ENCODE measurements at regions not wholly inside any gene's neighbourhood (a gene's known extent, or its start where the extent isn't known, plus 50 kb on each side); places are given as distances from the start of the nearest gene placed in this dataset.

DNA sequence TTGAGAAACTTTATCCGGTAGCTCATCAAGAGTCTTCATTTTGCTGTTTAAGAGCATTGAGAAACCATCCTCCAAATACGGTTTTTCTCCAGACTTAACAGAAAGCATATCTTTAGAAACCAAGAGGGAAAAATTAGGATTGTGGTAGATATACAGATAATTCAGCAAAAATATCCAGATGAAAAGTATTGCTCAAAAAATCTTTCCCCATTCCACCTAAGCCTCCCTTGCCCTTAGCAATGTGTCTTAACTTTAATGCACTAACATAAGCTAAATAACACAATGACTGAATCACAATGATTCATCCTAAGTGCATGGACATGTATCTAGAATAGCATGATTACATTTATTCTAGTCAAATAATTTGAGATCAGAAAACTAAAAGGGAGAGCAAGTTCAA lies 130.3 kb upstream of the TARS1 start:
- 91% methylated on average over 2 of the region's 2 CpGs for WGBS (ENCODE audit: missing lambda C conversion rate)
- DNase-seq (ENCODE audit: low read depth in 1 of 2, low spot score in 1 of 2): peak in 1 of 2 experiments; percentile 12
- Histone ChIP-seq H3K9me3 (peaks cover 15% of the 10 kb centered on the region), H3K4me3 (no peak overlapping the region), H3K4me2 (peak overlapping the region; percentile 7; the same call in 1 of the 3 replicates), H3K27ac (peak overlapping the region in 1 of 2 experiments; percentile 54; a peak in 2 of 6 replicates), H3K4me1 (peaks cover 23% of the 10 kb centered on the region)
- 0 out of 2 replicates have a peak, but pooled peaks have one; percentile 20 for TF ChIP-seq FOSL2 (IDR thresholded peaks at IDR 0.05)
- TF ChIP-seq FOSL2 (CRISPR knock-in tag; IDR thresholded peaks at IDR 0.05): peak; percentile 48
- no peak for TF ChIP-seq ATOH8 (CRISPR knock-in tag; IDR thresholded peaks at IDR 0.05; ENCODE audit: low read depth)
- ChIA-PET POLR2A (no interaction called here), CTCF (interaction anchor here (1.2 to 6.5 kb wide), 2 partner anchors 11 to 129 kb away, joined by 4 to 54 read pairs; no protein-coding TSS in a partner anchor)
- ATAC-seq: 0 out of 6 replicates have a peak, but pooled peaks of 1 of the 2 experiments have one; percentile 42
- FAIRE-seq: no peak

- Histone ChIP-seq H3K9me3 (peaks cover 15% of the 10 kb centered on the region), H3K4me2 (no peak overlapping the region), H3K4me1 (peaks cover 23% of the 10 kb centered on the region), H3K27ac (peak overlapping the region; percentile 58 to 77; a peak in 2 of 6 replicates), H3K4me3 (no peak overlapping the region)
- peak in 1 of 2 experiments; percentile 33; a peak in 2 of 6 replicates for ATAC-seq
- POLR2A ChIA-PET: interaction anchor here (1.0 to 1.2 kb wide), 2 partner anchors 8 to 129 kb away, joined by 3 to 4 read pairs; partner anchors contain the start of gene TARS1
- CTCF ChIA-PET: interaction anchor here (1.2 to 6.5 kb wide), 3 partner anchors 12 to 41 kb away, joined by 3 to 54 read pairs (median 3); no protein-coding TSS in a partner anchor
- peak in 1 of 2 experiments; percentile 27 for DNase-seq (ENCODE audit: low read depth in 1 of 2, low spot score in 1 of 2)
- TF ChIP-seq FOSL2 (IDR thresholded peaks at IDR 0.05) (no peak), FOSL2 (CRISPR knock-in tag; IDR thresholded peaks at IDR 0.05) (0 out of 2 replicates have a peak, but pooled peaks have one; percentile 16), CHD2 (IDR thresholded peaks at IDR 0.05; ENCODE audit: low read length, partially characterized antibody) (no peak)
- TF ChIP-seq, protein P1, sequence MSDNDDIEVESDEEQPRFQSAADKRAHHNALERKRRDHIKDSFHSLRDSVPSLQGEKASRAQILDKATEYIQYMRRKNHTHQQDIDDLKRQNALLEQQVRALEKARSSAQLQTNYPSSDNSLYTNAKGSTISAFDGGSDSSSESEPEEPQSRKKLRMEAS (IDR thresholded peaks at IDR 0.05): no peak
- FAIRE-seq: no peak
These were observed 128.9 kb upstream of the TARS1 start for GRCh38 chr5:33311893-33312292.

DNA sequence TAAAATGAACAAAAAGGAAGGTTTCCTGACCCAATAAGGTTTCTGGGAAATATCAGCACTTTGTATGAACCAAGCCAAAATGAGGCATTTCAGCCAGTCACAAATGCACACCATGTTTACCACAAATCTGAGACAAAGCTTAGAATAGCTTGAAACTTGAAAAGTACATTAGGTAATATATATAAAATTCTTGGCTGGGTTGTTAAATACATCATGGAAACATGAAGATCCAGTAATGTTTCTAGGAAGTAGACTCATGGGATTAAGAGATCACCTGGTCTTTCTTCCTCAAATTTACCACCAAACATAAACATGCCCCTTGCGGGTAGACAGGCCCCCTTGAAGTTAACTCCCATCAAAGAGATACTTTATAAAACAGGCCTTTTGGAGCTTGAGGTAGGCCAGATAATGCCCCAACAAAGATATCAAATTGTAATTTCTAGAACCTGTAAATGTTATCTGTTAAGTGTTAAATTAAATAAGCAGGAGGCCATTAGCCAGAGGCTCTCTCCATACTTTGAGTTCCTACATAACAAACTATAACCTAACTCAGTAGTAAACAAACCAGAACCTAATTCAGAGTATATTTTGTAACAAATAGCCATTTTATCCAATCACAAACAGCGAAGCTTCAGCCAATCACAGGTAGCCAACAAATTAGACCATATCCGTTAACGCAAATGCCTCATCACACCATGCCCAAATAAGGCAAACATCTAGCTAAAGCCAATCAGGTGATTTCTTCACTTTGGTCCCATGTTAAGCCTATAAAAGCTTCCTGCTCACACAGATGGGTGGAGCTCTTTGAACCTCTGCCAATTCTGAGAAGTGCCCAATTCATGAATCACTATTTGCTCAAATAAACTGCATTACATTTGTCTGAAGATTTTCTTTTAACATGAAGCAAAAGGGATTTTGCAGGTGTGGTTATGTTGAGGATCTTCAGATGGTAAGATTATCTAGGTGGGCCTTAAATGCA lies 127.9 kb upstream of the TARS1 start:
- POLR2A ChIA-PET: interaction anchor here (0.5 to 1.2 kb wide), 2 partner anchors 9 to 220 kb away, joined by 4 read pairs; no protein-coding TSS in a partner anchor
- Histone ChIP-seq H3K4me1 (peaks cover 23% of the 10 kb centered on the region), H3K9me3 (peaks cover 15% of the 10 kb centered on the region), H3K27ac (peak overlapping the region; percentile 58 to 77), H3K4me2 (peak overlapping the region; percentile 46), H3K4me3 (no peak overlapping the region)
- WGBS (ENCODE audit: missing lambda C conversion rate): 51% methylated on average over 4 of the region's 4 CpGs
- DNase-seq (ENCODE audit: low read depth in 1 of 2, low spot score in 1 of 2) (peak; percentile 6 to 94), ATAC-seq (peak; percentile 76 to 89), FAIRE-seq (peak; percentile 86)
- CTCF ChIA-PET: interaction anchor here (1.1 to 6.5 kb wide), 4 partner anchors 11 to 604 kb away, joined by 3 to 54 read pairs (median 4); no protein-coding TSS in a partner anchor
- TF ChIP-seq CBX8 (IDR thresholded peaks at IDR 0.05) (no peak), ATOH8 (CRISPR knock-in tag; IDR thresholded peaks at IDR 0.05; ENCODE audit: low read depth) (no peak), NFE2L2 (conservative IDR thresholded peaks at IDR 0.05; ENCODE audit: low read length) (no peak), CHD4 (IDR thresholded peaks at IDR 0.05; ENCODE audit: borderline replicate concordance) (no peak), EP300 (IDR thresholded peaks at IDR 0.05) (no peak; a peak in 1 of 5 replicates), GATA3 (IDR thresholded peaks at IDR 0.05; ENCODE audit: borderline replicate concordance) (peak; percentile 35; the same call in 1 of the 2 replicates), ZC3H11A (IDR thresholded peaks at IDR 0.05) (no peak), CHD2 (IDR thresholded peaks at IDR 0.05; ENCODE audit: low read length, partially characterized antibody) (no peak), ZNF302 (CRISPR knock-in tag; IDR thresholded peaks at IDR 0.05) (no peak), HES2 (IDR thresholded peaks at IDR 0.05) (no peak), MAZ (IDR thresholded peaks at IDR 0.05; ENCODE audit: borderline replicate concordance, low read depth, low read length) (no peak), BHLHE40 (IDR thresholded peaks at IDR 0.05; ENCODE audit: low read depth, low read length) (no peak), FOSL2 (IDR thresholded peaks at IDR 0.05) (peak; percentile 40; the same call in 1 of the 2 replicates), FOSL2 (CRISPR knock-in tag; IDR thresholded peaks at IDR 0.05) (peak; percentile 72), MAFK (IDR thresholded peaks at IDR 0.05; ENCODE audit: partially characterized antibody) (no peak), PHF8 (IDR thresholded peaks at IDR 0.05; ENCODE audit: borderline replicate concordance, low read depth) (no peak), JUNB (IDR thresholded peaks at IDR 0.05) (peak; percentile 60; the same call in 1 of the 2 replicates), HDAC2 (IDR thresholded peaks at IDR 0.05) (no peak), KDM5A (IDR thresholded peaks at IDR 0.05) (no peak), RCOR1 (IDR thresholded peaks at IDR 0.05; ENCODE audit: low read depth, low read length) (no peak), E2F6 (IDR thresholded peaks at IDR 0.05; ENCODE audit: borderline replicate concordance, low read depth) (no peak), CEBPB (IDR thresholded peaks at IDR 0.05) (peak in 1 of 2 experiments; percentile 39; a peak in 1 of 4 replicates)
- TF ChIP-seq, protein P2, sequence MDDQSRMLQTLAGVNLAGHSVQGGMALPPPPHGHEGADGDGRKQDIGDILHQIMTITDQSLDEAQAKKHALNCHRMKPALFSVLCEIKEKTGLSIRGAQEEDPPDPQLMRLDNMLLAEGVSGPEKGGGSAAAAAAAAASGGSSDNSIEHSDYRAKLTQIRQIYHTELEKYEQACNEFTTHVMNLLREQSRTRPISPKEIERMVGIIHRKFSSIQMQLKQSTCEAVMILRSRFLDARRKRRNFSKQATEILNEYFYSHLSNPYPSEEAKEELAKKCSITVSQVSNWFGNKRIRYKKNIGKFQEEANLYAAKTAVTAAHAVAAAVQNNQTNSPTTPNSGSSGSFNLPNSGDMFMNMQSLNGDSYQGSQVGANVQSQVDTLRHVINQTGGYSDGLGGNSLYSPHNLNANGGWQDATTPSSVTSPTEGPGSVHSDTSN (IDR thresholded peaks at IDR 0.05): no peak
- TF ChIP-seq, protein P3, sequence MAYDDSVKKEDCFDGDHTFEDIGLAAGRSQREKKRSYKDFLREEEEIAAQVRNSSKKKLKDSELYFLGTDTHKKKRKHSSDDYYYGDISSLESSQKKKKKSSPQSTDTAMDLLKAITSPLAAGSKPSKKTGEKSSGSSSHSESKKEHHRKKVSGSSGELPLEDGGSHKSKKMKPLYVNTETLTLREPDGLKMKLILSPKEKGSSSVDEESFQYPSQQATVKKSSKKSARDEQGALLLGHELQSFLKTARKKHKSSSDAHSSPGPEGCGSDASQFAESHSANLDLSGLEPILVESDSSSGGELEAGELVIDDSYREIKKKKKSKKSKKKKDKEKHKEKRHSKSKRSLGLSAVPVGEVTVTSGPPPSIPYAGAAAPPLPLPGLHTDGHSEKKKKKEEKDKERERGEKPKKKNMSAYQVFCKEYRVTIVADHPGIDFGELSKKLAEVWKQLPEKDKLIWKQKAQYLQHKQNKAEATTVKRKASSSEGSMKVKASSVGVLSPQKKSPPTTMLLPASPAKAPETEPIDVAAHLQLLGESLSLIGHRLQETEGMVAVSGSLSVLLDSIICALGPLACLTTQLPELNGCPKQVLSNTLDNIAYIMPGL (CRISPR knock-in tag; IDR thresholded peaks at IDR 0.05; ENCODE audit: borderline replicate concordance): no peak

All from A549 (cell line).